GM23338 (cell line): ENCODE measurements at regions not wholly inside any gene's neighbourhood (a gene's known extent, or its start where the extent isn't known, plus 50 kb on each side); places are given as distances from the start of the nearest gene placed in this dataset.

Experiments used
- CREB1 ChIP-seq: fragments of 250-450 bp; sonication (Bioruptor Pico); IDR thresholded peaks from 2 replicates; pipeline ENCODE4 v1.5.0; 2020; ENCODE audit warnings: low read depth, mild to moderate bottlenecking, moderate library complexity
- CTCF ChIP-seq, 2 experiments: fragments of 200-600 bp in 1 of 2; sonication (generic) in 1 of 2; conservative IDR thresholded peaks; 2 replicates each; pipeline versions ENCODE4 v1.5.1 to v1.6.1; 2016 to 2017; ENCODE audit warnings: antibody characterized with exemption in 2 of 2, low read depth in 2 of 2, mild to moderate bottlenecking in 2 of 2, moderate library complexity in 1 of 2
- EZH2 ChIP-seq: fragments of 200-600 bp; sonication (generic); IDR thresholded peaks from one replicate; pipeline ENCODE4 v1.8.0; 2017; ENCODE audit warnings: antibody characterized with exemption, mild to moderate bottlenecking, low read depth; ENCODE audit not compliant: unreplicated experiment
- POLR2AphosphoS5 ChIP-seq: IDR thresholded peaks from 2 replicates; pipeline ENCODE4 v1.6.1; 2016; ENCODE audit warnings: antibody characterized with exemption, low read depth
- ZNF331 ChIP-seq: fragments of 250-450 bp; sonication (Bioruptor Pico); IDR thresholded peaks from 2 replicates; pipeline ENCODE4 v1.5.0; 2020; ENCODE audit warnings: low read depth, mild to moderate bottlenecking, moderate library complexity

GRCh38 chr18:60469387-60470100, 97.0 kb upstream of the MC4R start:
- TF ChIP-seq CTCF (conservative IDR thresholded peaks at IDR 0.05; ENCODE audit: low read depth in 2 of 2) (no peak), ZNF331 (CRISPR knock-in tag) (no peak), CREB1 (CRISPR knock-in tag) (no peak), EZH2 (no peak), POLR2AphosphoS5 (no peak)
